Keratinocyte (primary cell): ENCODE measurements at regions not wholly inside any gene's neighbourhood (a gene's known extent, or its start where the extent isn't known, plus 50 kb on each side); places are given as distances from the start of the nearest gene placed in this dataset.

Experiments
- EZH2 ChIP-seq: IDR thresholded peaks from one replicate; pipeline ENCODE4 v1.6.1; 2012; ENCODE audit warnings: inconsistent platforms, mild to moderate bottlenecking, low read length, moderate library complexity
- TF ChIP-seq, protein P1 (sequence below), 3 experiments: IDR thresholded peaks in 1 of 3; conservative IDR thresholded peaks in 1 of 3; optimal IDR thresholded peaks in 1 of 3; 2 replicates in 2 of 3; 3 replicates in 1 of 3; pipeline versions ENCODE3 to v1.5.1; 2011; ENCODE audit warnings: low read length in 3 of 3, mild to moderate bottlenecking in 3 of 3, moderate library complexity in 2 of 3, control low read depth in 1 of 3, inconsistent platforms in 1 of 3; ENCODE audit not compliant: insufficient read depth in 2 of 3; ENCODE audit errors: extremely low read depth in 1 of 3

DNA sequence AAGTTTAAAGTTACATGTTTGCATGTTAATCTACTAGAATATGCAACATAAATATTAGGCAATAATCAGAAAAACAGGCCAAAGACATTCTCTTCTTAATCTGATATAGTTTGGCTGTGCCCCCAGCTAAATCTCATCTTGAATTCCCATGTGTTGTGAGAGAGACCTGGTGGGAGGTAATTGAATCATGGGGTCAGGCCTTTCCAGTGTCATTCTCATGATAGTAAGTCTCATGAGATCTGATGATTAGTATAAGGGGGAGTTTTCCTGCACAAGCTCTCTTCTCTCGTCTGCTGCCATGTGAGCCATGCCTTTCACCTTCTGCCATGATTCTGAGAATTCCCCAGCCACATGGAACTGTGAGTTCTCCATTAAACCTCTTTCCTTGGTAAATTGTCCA, 1241.7 kb upstream of the ADGRB3 start:
- TF ChIP-seq, protein P1, sequence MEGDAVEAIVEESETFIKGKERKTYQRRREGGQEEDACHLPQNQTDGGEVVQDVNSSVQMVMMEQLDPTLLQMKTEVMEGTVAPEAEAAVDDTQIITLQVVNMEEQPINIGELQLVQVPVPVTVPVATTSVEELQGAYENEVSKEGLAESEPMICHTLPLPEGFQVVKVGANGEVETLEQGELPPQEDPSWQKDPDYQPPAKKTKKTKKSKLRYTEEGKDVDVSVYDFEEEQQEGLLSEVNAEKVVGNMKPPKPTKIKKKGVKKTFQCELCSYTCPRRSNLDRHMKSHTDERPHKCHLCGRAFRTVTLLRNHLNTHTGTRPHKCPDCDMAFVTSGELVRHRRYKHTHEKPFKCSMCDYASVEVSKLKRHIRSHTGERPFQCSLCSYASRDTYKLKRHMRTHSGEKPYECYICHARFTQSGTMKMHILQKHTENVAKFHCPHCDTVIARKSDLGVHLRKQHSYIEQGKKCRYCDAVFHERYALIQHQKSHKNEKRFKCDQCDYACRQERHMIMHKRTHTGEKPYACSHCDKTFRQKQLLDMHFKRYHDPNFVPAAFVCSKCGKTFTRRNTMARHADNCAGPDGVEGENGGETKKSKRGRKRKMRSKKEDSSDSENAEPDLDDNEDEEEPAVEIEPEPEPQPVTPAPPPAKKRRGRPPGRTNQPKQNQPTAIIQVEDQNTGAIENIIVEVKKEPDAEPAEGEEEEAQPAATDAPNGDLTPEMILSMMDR (optimal IDR thresholded peaks at IDR 0.05 in 1 of 3, IDR thresholded peaks at IDR 0.05 in 1 of 3, conservative IDR thresholded peaks at IDR 0.05 in 1 of 3; ENCODE audit: extremely low read depth in 1 of 3, insufficient read depth in 2 of 3, low read length in 3 of 3): no peak
- TF ChIP-seq EZH2: no peak
